GM12872 (cell line): ENCODE measurements at regions not wholly inside any gene's neighbourhood (a gene's known extent, or its start where the extent isn't known, plus 50 kb on each side); places are given as distances from the start of the nearest gene placed in this dataset.

Source experiments
- TF ChIP-seq, protein P1 (sequence below): IDR thresholded peaks from 3 replicates; pipeline ENCODE4 v1.5.1; 2011; ENCODE audit warnings: low read depth, mild to moderate bottlenecking, low read length, moderate library complexity; ENCODE audit not compliant: insufficient read depth

DNA sequence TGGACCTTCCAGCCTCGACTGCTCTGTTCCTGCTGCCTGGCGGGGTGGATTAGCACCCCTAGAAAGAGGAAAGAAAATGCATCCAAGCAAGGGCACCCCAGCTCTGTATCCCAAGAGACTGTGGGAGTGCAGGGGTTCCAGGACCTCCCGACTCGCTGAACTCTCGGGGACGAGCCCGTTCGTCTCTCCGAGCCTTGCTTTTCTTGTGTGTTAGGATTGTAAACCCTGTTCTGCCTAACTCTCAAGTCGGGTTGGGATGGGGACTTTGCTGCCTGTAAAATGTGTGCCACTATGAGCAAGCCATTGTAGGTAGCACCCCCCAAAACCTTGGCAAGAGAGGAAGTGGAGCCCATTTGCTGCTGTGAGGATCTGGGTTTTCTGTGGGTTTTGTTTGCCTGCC is 73.2 kb upstream of the VRK1 start:
- TF ChIP-seq, protein P1, sequence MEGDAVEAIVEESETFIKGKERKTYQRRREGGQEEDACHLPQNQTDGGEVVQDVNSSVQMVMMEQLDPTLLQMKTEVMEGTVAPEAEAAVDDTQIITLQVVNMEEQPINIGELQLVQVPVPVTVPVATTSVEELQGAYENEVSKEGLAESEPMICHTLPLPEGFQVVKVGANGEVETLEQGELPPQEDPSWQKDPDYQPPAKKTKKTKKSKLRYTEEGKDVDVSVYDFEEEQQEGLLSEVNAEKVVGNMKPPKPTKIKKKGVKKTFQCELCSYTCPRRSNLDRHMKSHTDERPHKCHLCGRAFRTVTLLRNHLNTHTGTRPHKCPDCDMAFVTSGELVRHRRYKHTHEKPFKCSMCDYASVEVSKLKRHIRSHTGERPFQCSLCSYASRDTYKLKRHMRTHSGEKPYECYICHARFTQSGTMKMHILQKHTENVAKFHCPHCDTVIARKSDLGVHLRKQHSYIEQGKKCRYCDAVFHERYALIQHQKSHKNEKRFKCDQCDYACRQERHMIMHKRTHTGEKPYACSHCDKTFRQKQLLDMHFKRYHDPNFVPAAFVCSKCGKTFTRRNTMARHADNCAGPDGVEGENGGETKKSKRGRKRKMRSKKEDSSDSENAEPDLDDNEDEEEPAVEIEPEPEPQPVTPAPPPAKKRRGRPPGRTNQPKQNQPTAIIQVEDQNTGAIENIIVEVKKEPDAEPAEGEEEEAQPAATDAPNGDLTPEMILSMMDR: no peak

DNA sequence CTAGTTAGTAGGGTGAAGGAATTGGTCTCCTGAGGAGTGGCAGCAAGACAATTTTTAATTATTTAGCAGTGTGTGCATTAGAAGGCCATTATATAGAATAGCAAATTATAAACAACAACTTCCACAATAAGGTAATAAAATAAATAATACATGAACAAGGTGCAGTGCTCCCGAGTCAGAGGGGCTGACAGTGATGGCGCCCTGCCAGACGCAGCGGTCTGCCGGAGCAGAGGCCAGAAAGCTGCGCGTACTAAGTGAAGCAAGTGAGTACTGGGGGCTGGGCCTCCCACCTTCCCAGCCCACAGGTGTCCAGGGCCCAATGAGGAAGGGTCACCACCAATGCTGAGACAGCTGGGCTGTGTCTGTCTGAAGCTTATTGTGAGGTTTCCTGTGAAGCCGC is 72.0 kb upstream of the VRK1 start:
- TF ChIP-seq, protein P1: no peak

GRCh38 chr14:96727073-96727472 is 70.1 kb upstream of the VRK1 start:
- TF ChIP-seq, protein P1: no peak

- TF ChIP-seq, protein P1: no peak
These were observed 69.7 kb upstream of the VRK1 start for GRCh38 chr14:96727491-96727890.

- TF ChIP-seq, protein P1: no peak
These were observed 69.0 kb upstream of the VRK1 start for GRCh38 chr14:96727980-96728717.

- TF ChIP-seq, protein P1: no peak
These were observed 67.3 kb upstream of the VRK1 start for GRCh38 chr14:96729889-96730288.

DNA sequence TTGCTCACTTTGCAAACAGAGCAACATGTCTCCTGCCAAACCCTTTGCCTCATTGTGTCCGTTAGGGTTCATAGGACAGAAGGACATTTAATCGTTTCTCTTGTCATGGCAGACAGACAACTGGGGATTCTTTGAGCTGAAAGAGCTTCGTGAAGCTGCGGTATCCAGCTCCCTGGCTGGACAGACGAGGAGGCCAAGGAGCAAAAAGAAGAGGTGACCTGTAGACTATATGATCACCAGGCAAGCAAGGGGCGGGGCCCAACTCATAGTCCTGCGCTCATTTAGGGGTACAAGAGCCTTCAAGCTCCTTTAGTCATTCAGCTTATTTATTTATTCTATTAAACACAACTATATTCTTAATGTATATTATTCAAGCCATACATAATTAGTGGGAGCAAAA is 66.8 kb upstream of the VRK1 start:
- TF ChIP-seq, protein P1: no peak
